ENCODE measurements at regions not wholly inside any gene's neighbourhood (a gene's known extent, or its start where the extent isn't known, plus 50 kb on each side); places are given as distances from the start of the nearest gene placed in this dataset.

DNA sequence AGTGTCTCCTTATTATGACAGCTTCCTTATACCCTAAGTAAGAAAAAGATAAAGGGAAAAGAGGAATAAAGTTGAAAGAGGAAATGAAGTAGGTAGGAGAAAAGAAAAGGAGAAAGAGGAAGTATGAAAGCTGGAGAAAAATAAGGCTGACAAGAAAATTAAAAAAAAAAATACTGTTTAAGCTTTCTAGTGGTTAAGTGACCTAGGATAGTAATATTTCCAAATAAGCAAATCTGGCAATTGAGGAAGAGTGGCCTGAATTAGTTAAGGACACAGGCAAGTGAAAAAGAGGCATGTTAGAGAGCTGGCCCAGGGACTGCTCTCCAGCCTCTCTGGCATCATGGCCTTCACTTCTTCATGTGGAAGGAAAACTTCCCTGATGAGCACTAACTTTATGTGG lies 76.5 kb upstream of the ADGRF1 start:
- TF ChIP-seq EZH2 (IDR thresholded peaks at IDR 0.05; ENCODE audit: borderline replicate concordance, low read depth, low read length, poor library complexity, severe bottlenecking) = no peak
- TF ChIP-seq, protein P1, sequence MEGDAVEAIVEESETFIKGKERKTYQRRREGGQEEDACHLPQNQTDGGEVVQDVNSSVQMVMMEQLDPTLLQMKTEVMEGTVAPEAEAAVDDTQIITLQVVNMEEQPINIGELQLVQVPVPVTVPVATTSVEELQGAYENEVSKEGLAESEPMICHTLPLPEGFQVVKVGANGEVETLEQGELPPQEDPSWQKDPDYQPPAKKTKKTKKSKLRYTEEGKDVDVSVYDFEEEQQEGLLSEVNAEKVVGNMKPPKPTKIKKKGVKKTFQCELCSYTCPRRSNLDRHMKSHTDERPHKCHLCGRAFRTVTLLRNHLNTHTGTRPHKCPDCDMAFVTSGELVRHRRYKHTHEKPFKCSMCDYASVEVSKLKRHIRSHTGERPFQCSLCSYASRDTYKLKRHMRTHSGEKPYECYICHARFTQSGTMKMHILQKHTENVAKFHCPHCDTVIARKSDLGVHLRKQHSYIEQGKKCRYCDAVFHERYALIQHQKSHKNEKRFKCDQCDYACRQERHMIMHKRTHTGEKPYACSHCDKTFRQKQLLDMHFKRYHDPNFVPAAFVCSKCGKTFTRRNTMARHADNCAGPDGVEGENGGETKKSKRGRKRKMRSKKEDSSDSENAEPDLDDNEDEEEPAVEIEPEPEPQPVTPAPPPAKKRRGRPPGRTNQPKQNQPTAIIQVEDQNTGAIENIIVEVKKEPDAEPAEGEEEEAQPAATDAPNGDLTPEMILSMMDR (conservative IDR thresholded peaks at IDR 0.05; ENCODE audit: low read depth, low read length) = no peak

Data from A673 (cell line).